ENCODE measurements at regions not wholly inside any gene's neighbourhood (a gene's known extent, or its start where the extent isn't known, plus 50 kb on each side); places are given as distances from the start of the nearest gene placed in this dataset.

- CTCF ChIA-PET: no interaction called here
- Mint-ChIP-seq H3K4me3 (no peak overlapping the region), H3K27ac (no peak overlapping the region), H3K9me3 (ENCODE audit: low read depth) (no peaks in the 10 kb centered on the region), H3K27me3 (no peaks in the 10 kb centered on the region), H3K4me1 (no peaks in the 10 kb centered on the region), H3K36me3 (no peaks in the 10 kb centered on the region)
- ATAC-seq: no peak
- no peak for DNase-seq
These were observed 143.7 kb upstream of the RNF32 start for GRCh38 chr7:156496865-156497264.

GRCh38 chr7:156496363-156496769 lies 144.2 kb upstream of the RNF32 start:
- Mint-ChIP-seq H3K36me3 (no peaks in the 10 kb centered on the region), H3K4me3 (no peak overlapping the region), H3K27me3 (no peaks in the 10 kb centered on the region), H3K4me1 (no peaks in the 10 kb centered on the region), H3K9me3 (ENCODE audit: low read depth) (no peaks in the 10 kb centered on the region), H3K27ac (no peak overlapping the region)
- no peak for DNase-seq
- CTCF ChIA-PET: no interaction called here
- no peak for ATAC-seq

GRCh38 chr7:156494960-156495359 lies 145.6 kb upstream of the RNF32 start:
- CTCF ChIA-PET: no interaction called here
- DNase-seq: no peak
- H3K9me3 Mint-ChIP-seq (ENCODE audit: low read depth): no peaks in the 10 kb centered on the region
- no peak overlapping the region for H3K27ac Mint-ChIP-seq
- no peaks in the 10 kb centered on the region for H3K36me3 Mint-ChIP-seq
- no peaks in the 10 kb centered on the region for H3K27me3 Mint-ChIP-seq
- ATAC-seq: no peak
- no peaks in the 10 kb centered on the region for H3K4me1 Mint-ChIP-seq
- no peak overlapping the region for H3K4me3 Mint-ChIP-seq

- Mint-ChIP-seq H3K27ac (no peak overlapping the region), H3K4me3 (no peak overlapping the region), H3K9me3 (ENCODE audit: low read depth) (no peaks in the 10 kb centered on the region), H3K27me3 (no peaks in the 10 kb centered on the region), H3K36me3 (no peaks in the 10 kb centered on the region), H3K4me1 (no peaks in the 10 kb centered on the region)
- DNase-seq (no peak), ATAC-seq (no peak)
- CTCF ChIA-PET: no interaction called here
These were observed 146.6 kb upstream of the RNF32 start for GRCh38 chr7:156493942-156494341.

GRCh38 chr7:156492170-156492569 lies 148.4 kb upstream of the RNF32 start:
- H3K9me3 Mint-ChIP-seq (ENCODE audit: low read depth): no peaks in the 10 kb centered on the region
- no peaks in the 10 kb centered on the region for H3K4me1 Mint-ChIP-seq
- ATAC-seq: no peak
- no peak for DNase-seq
- CTCF ChIA-PET: no interaction called here
- H3K4me3 Mint-ChIP-seq: no peak overlapping the region
- H3K36me3 Mint-ChIP-seq: no peaks in the 10 kb centered on the region
- no peaks in the 10 kb centered on the region for H3K27me3 Mint-ChIP-seq
- no peak overlapping the region for H3K27ac Mint-ChIP-seq

- ATAC-seq (no peak), DNase-seq (no peak)
- no peaks in the 10 kb centered on the region for H3K9me3 Mint-ChIP-seq (ENCODE audit: low read depth)
- H3K36me3 Mint-ChIP-seq: no peaks in the 10 kb centered on the region
- no peak overlapping the region for H3K4me3 Mint-ChIP-seq
- no peak overlapping the region for H3K27ac Mint-ChIP-seq
- H3K4me1 Mint-ChIP-seq: no peaks in the 10 kb centered on the region
- CTCF ChIA-PET: no interaction called here
- no peaks in the 10 kb centered on the region for H3K27me3 Mint-ChIP-seq
These were observed 149.1 kb upstream of the RNF32 start for GRCh38 chr7:156491435-156491834.

GRCh38 chr7:156490021-156490800 lies 150.4 kb upstream of the RNF32 start:
- H3K4me3 Mint-ChIP-seq: no peak overlapping the region
- H3K27ac Mint-ChIP-seq: no peak overlapping the region
- H3K4me1 Mint-ChIP-seq: no peaks in the 10 kb centered on the region
- no peaks in the 10 kb centered on the region for H3K9me3 Mint-ChIP-seq (ENCODE audit: low read depth)
- H3K27me3 Mint-ChIP-seq: no peaks in the 10 kb centered on the region
- no peaks in the 10 kb centered on the region for H3K36me3 Mint-ChIP-seq
- DNase-seq (no peak), ATAC-seq (no peak)
- CTCF ChIA-PET: no interaction called here

GRCh38 chr7:156487811-156488533 lies 152.6 kb upstream of the RNF32 start:
- no peaks in the 10 kb centered on the region for H3K4me1 Mint-ChIP-seq
- H3K4me3 Mint-ChIP-seq: no peak overlapping the region
- CTCF ChIA-PET: no interaction called here
- H3K27me3 Mint-ChIP-seq: no peaks in the 10 kb centered on the region
- H3K9me3 Mint-ChIP-seq (ENCODE audit: low read depth): no peaks in the 10 kb centered on the region
- ATAC-seq (no peak), DNase-seq (no peak)
- no peaks in the 10 kb centered on the region for H3K36me3 Mint-ChIP-seq
- no peak overlapping the region for H3K27ac Mint-ChIP-seq

GRCh38 chr7:156480671-156481070 lies 159.9 kb upstream of the RNF32 start:
- DNase-seq (no peak), ATAC-seq (no peak)
- CTCF ChIA-PET: no interaction called here
- H3K9me3 Mint-ChIP-seq (ENCODE audit: low read depth): no peaks in the 10 kb centered on the region
- H3K27ac Mint-ChIP-seq: no peak overlapping the region
- H3K36me3 Mint-ChIP-seq: no peaks in the 10 kb centered on the region
- no peak overlapping the region for H3K4me3 Mint-ChIP-seq
- no peaks in the 10 kb centered on the region for H3K4me1 Mint-ChIP-seq
- H3K27me3 Mint-ChIP-seq: peaks cover 7% of the 10 kb centered on the region

- no peaks in the 10 kb centered on the region for H3K9me3 Mint-ChIP-seq (ENCODE audit: low read depth)
- CTCF ChIA-PET: interaction anchor here (1.1 kb wide), 1 partner anchor 666 kb away, joined by 3 read pairs; no protein-coding TSS in a partner anchor
- peaks cover 11% of the 10 kb centered on the region for H3K27me3 Mint-ChIP-seq
- peaks cover 3% of the 10 kb centered on the region for H3K4me1 Mint-ChIP-seq
- H3K36me3 Mint-ChIP-seq: no peaks in the 10 kb centered on the region
- no peak overlapping the region for H3K4me3 Mint-ChIP-seq
- DNase-seq (no peak), ATAC-seq (no peak)
- H3K27ac Mint-ChIP-seq: no peak overlapping the region
These were observed 161.0 kb upstream of the RNF32 start for GRCh38 chr7:156479596-156479995.

- CTCF ChIA-PET: no interaction called here
- Mint-ChIP-seq H3K4me1 (peaks cover 3% of the 10 kb centered on the region), H3K27me3 (peaks cover 17% of the 10 kb centered on the region), H3K27ac (no peak overlapping the region), H3K36me3 (no peaks in the 10 kb centered on the region), H3K9me3 (ENCODE audit: low read depth) (no peaks in the 10 kb centered on the region), H3K4me3 (no peak overlapping the region)
- ATAC-seq (no peak), DNase-seq (no peak)
These were observed 162.1 kb upstream of the RNF32 start for GRCh38 chr7:156478486-156478885.

GRCh38 chr7:156475666-156476065 lies 164.9 kb upstream of the RNF32 start:
- H3K36me3 Mint-ChIP-seq: no peaks in the 10 kb centered on the region
- no peaks in the 10 kb centered on the region for H3K9me3 Mint-ChIP-seq (ENCODE audit: low read depth)
- peaks cover 20% of the 10 kb centered on the region for H3K27me3 Mint-ChIP-seq
- CTCF ChIA-PET: no interaction called here
- no peak for DNase-seq
- no peak overlapping the region for H3K27ac Mint-ChIP-seq
- no peak for ATAC-seq
- H3K4me1 Mint-ChIP-seq: peaks cover 3% of the 10 kb centered on the region
- no peak overlapping the region for H3K4me3 Mint-ChIP-seq

GRCh38 chr7:156475179-156475578 lies 165.4 kb upstream of the RNF32 start:
- H3K36me3 Mint-ChIP-seq: no peaks in the 10 kb centered on the region
- H3K27me3 Mint-ChIP-seq: peaks cover 20% of the 10 kb centered on the region
- H3K4me3 Mint-ChIP-seq: no peak overlapping the region
- peak overlapping the region; percentile 56 for H3K27ac Mint-ChIP-seq
- no peaks in the 10 kb centered on the region for H3K9me3 Mint-ChIP-seq (ENCODE audit: low read depth)
- ATAC-seq (no peak), DNase-seq (no peak)
- peaks cover 3% of the 10 kb centered on the region for H3K4me1 Mint-ChIP-seq
- CTCF ChIA-PET: no interaction called here

- peaks cover 3% of the 10 kb centered on the region for H3K4me1 Mint-ChIP-seq
- no peaks in the 10 kb centered on the region for H3K36me3 Mint-ChIP-seq
- ATAC-seq: no peak
- H3K27ac Mint-ChIP-seq: no peak overlapping the region
- no peak for DNase-seq
- H3K9me3 Mint-ChIP-seq (ENCODE audit: low read depth): no peaks in the 10 kb centered on the region
- peaks cover 20% of the 10 kb centered on the region for H3K27me3 Mint-ChIP-seq
- CTCF ChIA-PET: no interaction called here
- H3K4me3 Mint-ChIP-seq: no peak overlapping the region
These were observed 166.3 kb upstream of the RNF32 start for GRCh38 chr7:156474241-156474743.

Measured in activated CD8-positive, alpha-beta memory T cell treated with anti-CD3 and anti-CD28 coated beads, Interleukin-2, amount 10 ng/mL, durations not matched to agents 7 days and 5 days (primary cell).